GM23248 (cell line): ENCODE measurements at regions not wholly inside any gene's neighbourhood (a gene's known extent, or its start where the extent isn't known, plus 50 kb on each side); places are given as distances from the start of the nearest gene placed in this dataset.

ENCODE experiments used
- EZH2 ChIP-seq: fragments of 200-600 bp; sonication (generic); IDR thresholded peaks from 2 replicates; pipeline ENCODE4 v1.6.1; 2018; ENCODE audit warnings: antibody characterized with exemption, mild to moderate bottlenecking; ENCODE audit not compliant: insufficient read depth, poor library complexity, severe bottlenecking
- EZH2phosphoT487 ChIP-seq: fragments of 200-600 bp; sonication (generic); IDR thresholded peaks from 2 replicates; pipeline ENCODE4 v1.6.1; 2018; ENCODE audit warnings: antibody characterized with exemption, moderate library complexity, mild to moderate bottlenecking, low read depth; ENCODE audit not compliant: insufficient read depth

- TF ChIP-seq EZH2phosphoT487 (no peak), EZH2 (no peak)
Observed at GRCh38 chr14:42228611-42229010, 621.9 kb downstream of the LRFN5 start.
